Fibroblast of pulmonary artery (primary cell): ENCODE measurements at regions not wholly inside any gene's neighbourhood (a gene's known extent, or its start where the extent isn't known, plus 50 kb on each side); places are given as distances from the start of the nearest gene placed in this dataset.

Experiments used
- DNase-seq: peaks from one replicate; pipeline ENCODE4 v3.0.0-alpha.2; 2010; ENCODE audit warnings: low read depth
- H3K4me3 ChIP-seq: replicated peaks from 2 replicates; pipeline ENCODE4 v1.5.1; 2011; ENCODE audit warnings: low read depth, mild to moderate bottlenecking, control low read depth, low read length, moderate library complexity
- TF ChIP-seq, protein P1 (sequence below): IDR thresholded peaks from 2 replicates; pipeline ENCODE4 v1.5.1; 2011; ENCODE audit warnings: mild to moderate bottlenecking, control low read depth, low read length, inconsistent platforms; ENCODE audit errors: missing control alignments

DNA sequence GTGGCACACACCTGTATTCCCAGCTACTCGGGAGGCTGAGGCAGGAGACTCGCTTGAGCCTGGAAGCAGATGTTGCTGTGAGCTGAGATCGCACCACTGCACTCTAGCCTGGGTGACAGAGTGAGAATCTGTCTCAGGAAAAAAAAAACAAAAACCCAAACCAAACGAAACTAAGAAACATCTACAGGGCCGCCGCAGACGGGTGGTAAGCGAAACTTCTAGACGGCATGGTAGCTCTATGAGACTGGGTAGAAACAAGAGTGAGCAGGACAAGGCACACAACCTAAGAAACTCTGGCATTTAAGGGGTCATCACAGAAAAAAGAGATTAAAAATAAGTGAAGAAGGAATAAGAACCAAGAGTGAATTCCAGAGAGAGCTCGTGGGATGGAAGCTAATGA lies 454.8 kb upstream of the KLF4 start:
- no peak for DNase-seq
- no peak overlapping the region for H3K4me3 ChIP-seq
- TF ChIP-seq, protein P1, sequence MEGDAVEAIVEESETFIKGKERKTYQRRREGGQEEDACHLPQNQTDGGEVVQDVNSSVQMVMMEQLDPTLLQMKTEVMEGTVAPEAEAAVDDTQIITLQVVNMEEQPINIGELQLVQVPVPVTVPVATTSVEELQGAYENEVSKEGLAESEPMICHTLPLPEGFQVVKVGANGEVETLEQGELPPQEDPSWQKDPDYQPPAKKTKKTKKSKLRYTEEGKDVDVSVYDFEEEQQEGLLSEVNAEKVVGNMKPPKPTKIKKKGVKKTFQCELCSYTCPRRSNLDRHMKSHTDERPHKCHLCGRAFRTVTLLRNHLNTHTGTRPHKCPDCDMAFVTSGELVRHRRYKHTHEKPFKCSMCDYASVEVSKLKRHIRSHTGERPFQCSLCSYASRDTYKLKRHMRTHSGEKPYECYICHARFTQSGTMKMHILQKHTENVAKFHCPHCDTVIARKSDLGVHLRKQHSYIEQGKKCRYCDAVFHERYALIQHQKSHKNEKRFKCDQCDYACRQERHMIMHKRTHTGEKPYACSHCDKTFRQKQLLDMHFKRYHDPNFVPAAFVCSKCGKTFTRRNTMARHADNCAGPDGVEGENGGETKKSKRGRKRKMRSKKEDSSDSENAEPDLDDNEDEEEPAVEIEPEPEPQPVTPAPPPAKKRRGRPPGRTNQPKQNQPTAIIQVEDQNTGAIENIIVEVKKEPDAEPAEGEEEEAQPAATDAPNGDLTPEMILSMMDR, result no peak

DNA sequence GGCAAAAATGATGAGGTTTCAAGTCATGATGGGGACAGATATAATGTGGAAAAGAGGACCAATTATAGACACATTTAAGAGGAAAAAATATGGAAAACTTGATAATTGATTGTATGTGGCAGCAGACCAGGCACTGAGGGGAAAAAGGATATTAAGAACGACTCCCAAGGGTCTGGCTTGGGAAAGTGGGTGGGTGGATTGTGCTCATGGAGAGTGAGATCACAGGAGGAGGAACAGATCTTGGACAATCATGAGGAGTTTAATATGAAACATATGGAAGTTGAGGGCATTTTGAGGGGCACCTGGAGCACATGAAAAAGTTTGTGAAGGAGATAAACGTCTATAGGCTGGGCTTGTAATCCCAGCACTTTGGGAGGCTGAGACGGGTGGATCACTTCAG lies 454.3 kb upstream of the KLF4 start:
- TF ChIP-seq, protein P1, result no peak
- no peak overlapping the region for H3K4me3 ChIP-seq
- DNase-seq, result no peak

DNA sequence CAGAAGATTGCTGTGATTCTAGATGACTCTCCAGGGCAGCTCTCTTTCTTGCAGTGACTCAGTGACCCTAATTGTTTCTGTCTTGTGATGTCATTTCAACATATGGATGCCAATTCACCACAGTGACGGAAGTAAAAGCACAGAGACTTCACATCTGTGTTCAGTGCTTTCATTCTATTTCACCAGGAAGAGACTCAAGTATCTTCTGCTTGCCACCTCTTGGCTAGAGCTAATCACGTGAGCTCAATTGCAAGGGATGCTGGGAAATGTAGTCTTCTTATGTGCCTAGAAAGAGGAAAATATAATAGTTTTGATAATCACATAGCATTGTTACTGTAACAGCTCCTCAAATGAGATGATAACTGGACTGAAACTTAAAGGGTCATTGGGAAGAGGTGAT lies 453.3 kb upstream of the KLF4 start:
- DNase-seq, result peak; percentile 2
- H3K4me3 ChIP-seq, result no peak overlapping the region
- TF ChIP-seq, protein P1, result no peak

DNA sequence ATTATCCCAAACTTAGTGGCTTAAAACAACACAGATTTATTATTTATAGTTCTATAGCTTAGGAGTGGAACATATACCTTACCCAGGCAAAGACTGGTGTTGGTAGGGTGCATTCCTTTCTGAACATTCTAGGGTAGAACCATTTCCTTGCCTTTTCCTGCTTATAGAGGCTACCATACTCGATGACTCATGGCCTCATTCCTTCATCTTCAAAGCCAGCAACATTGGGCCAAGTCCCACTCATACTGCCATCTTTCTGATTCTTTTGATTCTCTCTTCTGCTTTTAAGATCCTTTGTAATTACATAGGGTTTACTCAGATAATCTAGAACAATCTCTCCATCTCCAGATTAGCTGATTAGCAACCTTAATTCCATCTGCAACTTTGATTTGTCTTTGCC lies 452.7 kb upstream of the KLF4 start:
- peak; percentile 8 for DNase-seq
- no peak overlapping the region for H3K4me3 ChIP-seq
- TF ChIP-seq, protein P1, result no peak

DNA sequence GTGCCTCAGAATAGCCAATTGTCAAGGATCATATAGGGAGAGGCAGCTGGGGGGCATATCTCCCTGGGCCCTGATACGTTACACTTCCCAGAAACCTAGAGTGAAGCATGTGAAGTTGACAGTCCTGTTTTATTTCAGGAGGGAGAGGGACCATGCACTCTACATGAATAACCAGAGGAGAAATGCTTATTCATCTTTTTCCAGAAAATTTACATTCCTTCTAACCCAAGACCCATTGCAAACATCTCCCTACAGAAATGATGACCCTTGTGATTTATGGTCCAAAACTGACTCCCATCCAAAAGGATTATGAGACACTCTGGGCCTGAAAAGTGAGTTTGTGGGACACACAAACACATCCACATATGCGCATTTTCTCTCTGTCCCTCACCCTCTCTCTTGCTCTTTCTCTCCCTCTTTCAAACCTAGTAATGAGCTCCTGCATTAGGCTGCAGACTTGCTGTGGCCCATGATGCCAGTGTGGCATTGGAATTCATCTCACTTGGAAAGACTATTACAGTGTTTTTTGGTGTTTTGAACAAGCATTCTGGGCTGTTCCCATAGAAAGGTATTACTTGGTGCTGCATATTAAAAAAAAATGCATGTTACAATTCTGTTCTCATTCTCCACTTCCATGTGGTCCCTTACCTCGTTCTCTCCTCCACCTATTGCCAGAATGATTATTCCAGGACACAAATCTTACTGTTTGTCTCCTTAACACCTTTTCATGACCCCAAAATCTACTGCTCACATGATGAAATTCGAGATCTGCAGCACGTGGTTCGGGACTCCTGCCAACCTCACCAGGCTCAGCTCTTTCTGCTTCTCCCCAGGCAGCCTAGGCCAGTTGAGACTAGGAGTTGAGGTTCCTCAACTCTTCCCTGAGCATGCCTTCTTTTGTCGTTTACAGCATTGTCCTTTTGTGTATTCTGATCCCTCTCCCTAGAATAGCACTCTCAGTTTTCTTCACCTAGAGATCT lies 451.3 kb upstream of the KLF4 start:
- no peak overlapping the region for H3K4me3 ChIP-seq
- no peak for DNase-seq
- TF ChIP-seq, protein P1, result no peak

DNA sequence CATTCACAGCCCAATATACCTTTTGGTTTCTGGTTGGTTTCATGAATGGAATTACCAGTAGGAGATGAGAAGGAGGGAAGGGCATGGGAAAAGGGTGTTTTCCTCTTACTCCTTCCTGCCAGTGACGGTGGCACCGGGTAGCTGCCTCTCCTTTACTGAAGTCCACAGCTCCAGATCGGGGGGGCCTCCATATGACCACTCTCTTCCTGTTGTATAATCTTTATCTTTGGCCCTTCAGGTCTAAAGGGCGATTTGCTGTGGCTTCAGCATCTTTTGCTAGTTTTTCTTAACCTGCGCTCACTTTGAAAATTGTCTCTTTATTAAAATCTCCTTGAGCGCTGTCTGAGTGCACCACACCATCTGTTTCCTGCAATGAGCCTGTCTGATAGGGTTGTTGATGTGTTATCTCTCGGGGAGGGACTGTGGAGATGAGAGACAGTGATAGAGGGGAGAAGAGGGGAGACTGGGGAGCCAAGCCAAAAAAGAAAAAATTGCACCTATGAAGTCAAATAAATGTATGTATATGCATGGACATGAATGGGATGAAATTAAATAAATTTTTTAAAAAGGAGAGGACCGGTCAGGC lies 449.3 kb upstream of the KLF4 start:
- H3K4me3 ChIP-seq, result no peak overlapping the region
- TF ChIP-seq, protein P1, result no peak
- no peak for DNase-seq
